A549 (cell line): ENCODE measurements at regions not wholly inside any gene's neighbourhood (a gene's known extent, or its start where the extent isn't known, plus 50 kb on each side); places are given as distances from the start of the nearest gene placed in this dataset.
A peak's percentile ranks its signal among the peaks of the same experiment; 100 is the strongest.

Experiments
- ATAC-seq, 2 experiments: fragments of 200-7000 bp in 1 of 2; fragments of >200 bp in 1 of 2; cut with Nextera tagmentation in 1 of 2; cut with Tn5 transposase in 1 of 2; 3 replicates each; pipeline versions ENCODE4 v1.8.0 to v1.9.1; 2018 to 2020; ENCODE audit warnings: mild to moderate bottlenecking in 1 of 2, moderate library complexity in 1 of 2
- CTCF ChIA-PET: fragments of 300-600 bp; sonication (Branson Sonifier 250); formaldehyde crosslinking; extraction: SDS; loops from one replicate; lab custom pipeline; 2021; ENCODE audit warnings: antibody characterized with exemption, inconsistent platforms; lab: Yijun Ruan, JAX
- POLR2A ChIA-PET: fragments of 350-600 bp; formaldehyde crosslinking; extraction: SDS; loops from one replicate; lab custom pipeline; 2021; ENCODE audit warnings: antibody characterized with exemption, inconsistent platforms; lab: Yijun Ruan, JAX
- DNase-seq, 2 experiments: peaks; one replicate each; pipeline versions ENCODE4 v3.0.0 to v3.0.0-alpha.2; 2011 to 2016; ENCODE audit warnings: low read depth in 1 of 2, low spot score in 1 of 2
- FAIRE-seq: peaks from 2 replicates; lab custom pipeline; 2011; peaks lifted over from hg19 to GRCh38; lab: Jason Lieb, UNC
- H3K27ac ChIP-seq, 2 experiments: fragments of >200 bp; sonication (Bioruptor Twin); formaldehyde crosslinking; 3 replicates each; pipeline ENCODE4 v1.5.1; 2016 to 2017
- H3K4me1 ChIP-seq: fragments of >200 bp; sonication (Bioruptor Twin); formaldehyde crosslinking; 3 replicates; pipeline ENCODE4 v1.6.1; 2016
- H3K4me2 ChIP-seq: fragments of >200 bp; sonication (Bioruptor Twin); formaldehyde crosslinking; 3 replicates; pipeline ENCODE4 v1.6.1; 2016
- H3K4me3 ChIP-seq: fragments of >200 bp; sonication (Bioruptor Twin); formaldehyde crosslinking; 3 replicates; pipeline ENCODE4 v1.5.1; 2016
- H3K9me3 ChIP-seq: fragments of >200 bp; sonication (Bioruptor Twin); formaldehyde crosslinking; 3 replicates; pipeline ENCODE4 v1.6.1; 2016
- CEBPB ChIP-seq, 2 experiments: fragments of >200 bp in 1 of 2; sonication (Bioruptor Twin) in 1 of 2; formaldehyde crosslinking in 1 of 2; IDR thresholded peaks; 2 replicates each; pipeline ENCODE4 v1.6.1; 2012 to 2016
- CHD2 ChIP-seq: fragments of 150-350 bp; IDR thresholded peaks from 2 replicates; pipeline ENCODE4 v1.6.1; 2014; ENCODE audit warnings: low read length; ENCODE audit not compliant: partially characterized antibody
- CHD4 ChIP-seq: fragments of 200-600 bp; sonication (generic); IDR thresholded peaks from 2 replicates; pipeline ENCODE4 v1.6.1; 2016; ENCODE audit warnings: antibody characterized with exemption, mild to moderate bottlenecking, borderline replicate concordance
- CTCF ChIP-seq: fragments of >200 bp; sonication (Bioruptor Twin); formaldehyde crosslinking; IDR thresholded peaks from 3 replicates; pipeline ENCODE4 v1.5.1; 2016
- E2F6 ChIP-seq: IDR thresholded peaks from 2 replicates; pipeline ENCODE4 v1.6.1; 2012; ENCODE audit warnings: low read depth, borderline replicate concordance
- EHF ChIP-seq: fragments of 250-450 bp; sonication (Bioruptor Pico); IDR thresholded peaks from 2 replicates; pipeline ENCODE4 v1.5.0; 2020; ENCODE audit warnings: mild to moderate bottlenecking
- ELK1 ChIP-seq: fragments of 150-350 bp; IDR thresholded peaks from 2 replicates; pipeline ENCODE4 v1.6.1; 2014; ENCODE audit warnings: low read depth, mild to moderate bottlenecking, low read length
- EP300 ChIP-seq, 2 experiments: fragments of >200 bp; sonication (Bioruptor Twin); formaldehyde crosslinking; IDR thresholded peaks; 2 replicates in 1 of 2; 3 replicates in 1 of 2; pipeline ENCODE4 v1.6.1; 2016 to 2017
- FOSB ChIP-seq: fragments of 250-450 bp; sonication (Bioruptor Pico); IDR thresholded peaks from 2 replicates; pipeline ENCODE4 v1.5.0; 2020; ENCODE audit warnings: mild to moderate bottlenecking, moderate library complexity
- FOSL2 ChIP-seq, 2 experiments: fragments of 450-650 bp in 1 of 2; fragments of >200 bp in 1 of 2; sonication (Bioruptor Twin) in 1 of 2; formaldehyde crosslinking; IDR thresholded peaks; 2 replicates each; pipeline versions ENCODE4 v1.5.0 to v1.6.1; 2016 to 2020; ENCODE audit warnings: mild to moderate bottlenecking in 1 of 2, moderate library complexity in 1 of 2
- FOXS1 ChIP-seq: fragments of 250-450 bp; sonication (Bioruptor Pico); IDR thresholded peaks from 2 replicates; pipeline ENCODE4 v1.5.0; 2020; ENCODE audit warnings: mild to moderate bottlenecking, moderate library complexity
- HDAC2 ChIP-seq: fragments of 200-600 bp; sonication (generic); IDR thresholded peaks from 2 replicates; pipeline ENCODE4 v1.6.1; 2016
- HMGXB4 ChIP-seq: fragments of 250-450 bp; sonication (Bioruptor Pico); IDR thresholded peaks from 2 replicates; pipeline ENCODE4 v1.5.0; 2021; ENCODE audit warnings: mild to moderate bottlenecking, moderate library complexity, borderline replicate concordance
- JUNB ChIP-seq: fragments of >200 bp; sonication (Bioruptor Twin); formaldehyde crosslinking; IDR thresholded peaks from 2 replicates; pipeline ENCODE4 v1.6.1; 2016
- KDM5A ChIP-seq: fragments of 200-600 bp; sonication (generic); IDR thresholded peaks from 2 replicates; pipeline ENCODE4 v1.6.1; 2016; ENCODE audit warnings: antibody characterized with exemption, mild to moderate bottlenecking
- MAFK ChIP-seq: fragments of 450-650 bp; IDR thresholded peaks from 2 replicates; pipeline ENCODE4 v1.6.1; 2014; ENCODE audit not compliant: partially characterized antibody
- NFE2L2 ChIP-seq: fragments of 150-350 bp; conservative IDR thresholded peaks from 2 replicates; pipeline ENCODE4 v1.6.1; 2014; ENCODE audit warnings: low read length
- POLR2A ChIP-seq: IDR thresholded peaks from 2 replicates; pipeline ENCODE4 v1.6.1; 2012; ENCODE audit warnings: mild to moderate bottlenecking, low read length
- POLR2AphosphoS2 ChIP-seq: conservative IDR thresholded peaks from 2 replicates; pipeline ENCODE4 v1.6.1; 2012; ENCODE audit warnings: low read length, improper control_type of control experiment, inconsistent platforms
- TP53 ChIP-seq: fragments of 250-450 bp; sonication (Bioruptor Pico); IDR thresholded peaks from 2 replicates; pipeline ENCODE4 v1.5.0; 2021; ENCODE audit warnings: mild to moderate bottlenecking, moderate library complexity
- ZC3H11A ChIP-seq: fragments of 450-650 bp; IDR thresholded peaks from 2 replicates; pipeline ENCODE4 v1.6.1; 2014; ENCODE audit warnings: antibody characterized with exemption, mild to moderate bottlenecking
- WGBS: methylation state at CpG from one replicate; pipeline ENCODE4 v1.1.6; 2017; ENCODE audit errors: missing lambda C conversion rate; 5-methylcytosine and 5-hydroxymethylcytosine counted together

- ChIA-PET POLR2A (no interaction called here), CTCF (no interaction called here)
- no peaks in the 10 kb centered on the region for H3K9me3 ChIP-seq
- no peak overlapping the region for H3K4me2 ChIP-seq
- no peak for DNase-seq
- H3K27ac ChIP-seq: no peak overlapping the region
- TF ChIP-seq HDAC2: no peak
- TF ChIP-seq MAFK: peak; percentile 46
- TF ChIP-seq, all 56 proteins: peak for 1
- ATAC-seq: no peak
- FAIRE-seq: no peak
- H3K4me3 ChIP-seq: no peak overlapping the region
- no peaks in the 10 kb centered on the region for H3K4me1 ChIP-seq
Measured at GRCh38 chr4:19406789-19407188, 844.9 kb upstream of the SLIT2 start.

GRCh38 chr4:19403786-19404370, 847.8 kb upstream of the SLIT2 start:
- Histone ChIP-seq H3K27ac (no peak overlapping the region), H3K4me1 (no peaks in the 10 kb centered on the region)
- 30% methylated on average over 5 of the region's 5 CpGs for WGBS
- no peak for ATAC-seq
- TF ChIP-seq EHF (CRISPR knock-in tag) (no peak), ELK1 (no peak), MAFK (no peak), HMGXB4 (no peak), FOXS1 (CRISPR knock-in tag) (no peak), FOSB (CRISPR knock-in tag) (no peak), TP53 (CRISPR knock-in tag) (no peak), JUNB (no peak), CTCF (no peak), FOSL2 (IDR thresholded peaks at IDR 0.05) (no peak), FOSL2 (CRISPR knock-in tag; IDR thresholded peaks at IDR 0.05) (no peak), ZC3H11A (no peak), E2F6 (no peak), CHD2 (no peak), EP300 (IDR thresholded peaks at IDR 0.05) (no peak), CHD4 (no peak), CEBPB (IDR thresholded peaks at IDR 0.05) (no peak), POLR2A (no peak), POLR2AphosphoS2 (no peak), KDM5A (no peak), NFE2L2 (no peak)
- TF ChIP-seq, all 56 proteins: peak for 0
- Histone ChIP-seq H3K4me3 (no peak overlapping the region), H3K4me2 (no peak overlapping the region), H3K9me3 (no peaks in the 10 kb centered on the region)
- FAIRE-seq (no peak), DNase-seq (no peak)
- ChIA-PET POLR2A (no interaction called here), CTCF (no interaction called here)
